A673 (cell line): ENCODE measurements at regions not wholly inside any gene's neighbourhood (a gene's known extent, or its start where the extent isn't known, plus 50 kb on each side); places are given as distances from the start of the nearest gene placed in this dataset.

Source experiments
- CTCF ChIP-seq: fragments of 300-800, 200-600 bp; sonication (generic); conservative IDR thresholded peaks from 2 replicates; pipeline ENCODE4 v1.5.1; 2017; ENCODE audit warnings: low read depth, mild to moderate bottlenecking, antibody characterized with exemption, low read length, moderate library complexity, mixed read lengths
- EZH2 ChIP-seq: fragments of 200-600 bp; sonication (generic); IDR thresholded peaks from 2 replicates; pipeline ENCODE4 v1.6.1; 2017; ENCODE audit warnings: borderline replicate concordance, low read depth, mild to moderate bottlenecking, mixed read lengths, antibody characterized with exemption, low read length; ENCODE audit not compliant: poor library complexity, severe bottlenecking

- TF ChIP-seq CTCF (no peak), EZH2 (no peak)
Measured at GRCh38 chr1:221141606-221142285, 262.5 kb downstream of the HLX start.
